SK-N-SH (cell line): ENCODE measurements at regions not wholly inside any gene's neighbourhood (a gene's known extent, or its start where the extent isn't known, plus 50 kb on each side); places are given as distances from the start of the nearest gene placed in this dataset.

ENCODE experiments used
- CTCF ChIA-PET: fragments of 300-600, 350-600 bp; formaldehyde crosslinking; extraction: SDS; loops from one replicate; lab custom pipeline; 2021; lab: Yijun Ruan, JAX
- POLR2A ChIA-PET: fragments of 350-600 bp; sonication (Branson Sonifier 250); formaldehyde crosslinking; extraction: SDS; loops from one replicate; lab custom pipeline; 2020; ENCODE audit warnings: antibody characterized with exemption, inconsistent platforms; lab: Yijun Ruan, JAX
- DNase-seq: peaks from one replicate; pipeline ENCODE4 v3.0.0; 2012
- H2AFZ ChIP-seq: fragments of 200-600 bp; sonication (generic); 2 replicates; pipeline ENCODE4 v1.8.1; 2016; ENCODE audit warnings: antibody characterized with exemption, mild to moderate bottlenecking, low read depth
- H3F3A ChIP-seq: fragments of 200-600 bp; sonication (generic); replicated peaks from 2 replicates; pipeline ENCODE3; 2016; ENCODE audit warnings: antibody characterized with exemption, mild to moderate bottlenecking; ENCODE audit not compliant: insufficient read depth
- H3K27ac ChIP-seq, 2 experiments: fragments of 200-500 bp in 1 of 2; fragments of 200-600 bp in 1 of 2; sonication (Bioruptor generic) in 1 of 2; sonication (generic), shearing (Covaris generic) in 1 of 2; 2 replicates each; pipeline versions ENCODE4 v1.5.1 to v1.6.1; 2014 to 2016; ENCODE audit warnings: low read depth in 2 of 2, inconsistent platforms in 1 of 2, low read length in 1 of 2, mild to moderate bottlenecking in 1 of 2, mixed read lengths in 1 of 2
- H3K27me3 ChIP-seq: fragments of 200-600 bp; sonication (generic), shearing (Covaris generic); 2 replicates; pipeline ENCODE4 v1.6.1; 2016; ENCODE audit warnings: mixed run types; ENCODE audit not compliant: insufficient read depth
- H3K36me3 ChIP-seq, 2 experiments: fragments of 200-500 bp in 1 of 2; fragments of 200-600 bp in 1 of 2; sonication (Bioruptor generic) in 1 of 2; sonication (generic) in 1 of 2; replicated peaks in 1 of 2; 2 replicates each; pipeline versions ENCODE3 to v1.5.1; 2014 to 2016; ENCODE audit warnings: low read length in 1 of 2, mild to moderate bottlenecking in 1 of 2; ENCODE audit not compliant: insufficient read depth in 2 of 2, control insufficient read depth in 1 of 2
- H3K4me1 ChIP-seq, 2 experiments: fragments of 200-500 bp in 1 of 2; fragments of 200-600 bp in 1 of 2; sonication (Bioruptor generic) in 1 of 2; sonication (generic), shearing (Covaris generic) in 1 of 2; 2 replicates each; pipeline versions ENCODE4 v1.5.1 to v1.6.1; 2014 to 2016; ENCODE audit warnings: low read depth in 1 of 2, low read length in 1 of 2, mixed run types in 1 of 2; ENCODE audit not compliant: insufficient read depth in 2 of 2, control insufficient read depth in 1 of 2
- H3K4me2 ChIP-seq: fragments of 200-600 bp; sonication (generic), shearing (Covaris generic); 2 replicates; pipeline ENCODE4 v1.6.1; 2017; ENCODE audit warnings: mixed run types
- H3K4me3 ChIP-seq, 2 experiments: fragments of 200-500 bp in 1 of 2; fragments of 200-600 bp in 1 of 2; sonication (Bioruptor generic) in 1 of 2; sonication (generic), shearing (Covaris generic) in 1 of 2; 2 replicates each; pipeline versions ENCODE4 v1.5.1 to v1.8.1; 2014 to 2016; ENCODE audit warnings: low read depth in 2 of 2, inconsistent platforms in 1 of 2, low read length in 1 of 2, mild to moderate bottlenecking in 1 of 2, mixed read lengths in 1 of 2, moderate library complexity in 1 of 2
- H3K79me2 ChIP-seq: fragments of 200-600 bp; sonication (generic); 2 replicates; pipeline ENCODE4 v1.8.1; 2017; ENCODE audit warnings: mild to moderate bottlenecking; ENCODE audit not compliant: insufficient read depth
- H3K9ac ChIP-seq: fragments of 200-600 bp; sonication (generic); 2 replicates; pipeline ENCODE4 v1.6.1; 2017; ENCODE audit warnings: mixed run types
- H3K9me2 ChIP-seq: fragments of 200-600 bp; sonication (generic); 2 replicates; pipeline ENCODE4 v1.6.1; 2017; ENCODE audit warnings: mixed run types
- H3K9me3 ChIP-seq: fragments of 200-600 bp; sonication (generic); 2 replicates; pipeline ENCODE4 v1.6.1; 2017; ENCODE audit warnings: mixed run types, mild to moderate bottlenecking, moderate library complexity
- H4K20me1 ChIP-seq: fragments of 200-600 bp; sonication (generic); 2 replicates; pipeline ENCODE4 v1.6.1; 2017; ENCODE audit warnings: mild to moderate bottlenecking, mixed run types; ENCODE audit not compliant: insufficient read depth
- CHD2 ChIP-seq: fragments of 150-350 bp; IDR thresholded peaks from 2 replicates; pipeline ENCODE4 v1.6.1; 2018; ENCODE audit warnings: low read length; ENCODE audit not compliant: partially characterized antibody
- ELF1 ChIP-seq: IDR thresholded peaks from 2 replicates; pipeline ENCODE4 v1.4.0; 2012
- EZH2phosphoT487 ChIP-seq: fragments of 200-600 bp; sonication (generic); IDR thresholded peaks from 2 replicates; pipeline ENCODE4 v1.6.1; 2017; ENCODE audit warnings: low read depth, mixed run types, mild to moderate bottlenecking, antibody characterized with exemption, moderate library complexity, borderline replicate concordance
- FOSL2 ChIP-seq: IDR thresholded peaks from 2 replicates; pipeline ENCODE4 v1.4.0; 2012; ENCODE audit warnings: low read depth, mild to moderate bottlenecking, moderate library complexity, borderline replicate concordance
- FOXM1 ChIP-seq: IDR thresholded peaks from 2 replicates; pipeline ENCODE4 v1.4.0; 2012; ENCODE audit warnings: low read depth, mild to moderate bottlenecking
- GABPA ChIP-seq: IDR thresholded peaks from 2 replicates; pipeline ENCODE4 v1.4.0; 2012; ENCODE audit warnings: low read depth, mild to moderate bottlenecking
- GATA2 ChIP-seq: sonication (generic); formaldehyde crosslinking; IDR thresholded peaks from 2 replicates; pipeline ENCODE4 v1.5.0; 2020; ENCODE audit warnings: mild to moderate bottlenecking, missing genetic modification reagents
- JUND ChIP-seq: IDR thresholded peaks from 2 replicates; pipeline ENCODE4 v1.4.0; 2012
- MEF2A ChIP-seq: IDR thresholded peaks from 2 replicates; pipeline ENCODE4 v1.4.0; 2012; ENCODE audit warnings: low read depth, borderline replicate concordance
- NFIC ChIP-seq: IDR thresholded peaks from 2 replicates; pipeline ENCODE4 v1.4.0; 2012; ENCODE audit warnings: borderline replicate concordance
- POLR2AphosphoS5 ChIP-seq: IDR thresholded peaks from 2 replicates; pipeline ENCODE4 v1.6.1; 2012; ENCODE audit warnings: low read depth, low read length
- RAD21 ChIP-seq: IDR thresholded peaks from 2 replicates; pipeline ENCODE4 v1.6.1; 2012; ENCODE audit warnings: mild to moderate bottlenecking, low read length
- RCOR1 ChIP-seq: fragments of 150-350 bp; IDR thresholded peaks from 2 replicates; pipeline ENCODE4 v1.6.1; 2017; ENCODE audit warnings: antibody characterized with exemption, low read length
- RFX5 ChIP-seq: IDR thresholded peaks from 2 replicates; pipeline ENCODE4 v1.6.1; 2012; ENCODE audit warnings: mild to moderate bottlenecking, improper control_type of control experiment, low read length
- RXRA ChIP-seq: IDR thresholded peaks from 2 replicates; pipeline ENCODE4 v1.4.0; 2012; ENCODE audit warnings: low read depth, mild to moderate bottlenecking, borderline replicate concordance
- SIN3A ChIP-seq: IDR thresholded peaks from 2 replicates; pipeline ENCODE4 v1.6.1; 2012; ENCODE audit warnings: low read depth, mild to moderate bottlenecking, low read length, moderate library complexity, borderline replicate concordance
- SMC3 ChIP-seq: IDR thresholded peaks from 2 replicates; pipeline ENCODE4 v1.6.1; 2012; ENCODE audit warnings: low read depth, low read length, improper control_type of control experiment
- TAF1 ChIP-seq: IDR thresholded peaks from 2 replicates; pipeline ENCODE4 v1.6.1; 2012; ENCODE audit warnings: low read depth, mild to moderate bottlenecking, low read length, moderate library complexity, borderline replicate concordance
- TEAD4 ChIP-seq: IDR thresholded peaks from 2 replicates; pipeline ENCODE4 v1.4.0; 2012; ENCODE audit warnings: mild to moderate bottlenecking, borderline replicate concordance; ENCODE audit not compliant: insufficient read depth
- WGBS: methylation state at CpG from one replicate; pipeline ENCODE4 v1.1.6; 2017; ENCODE audit warnings: low lambda C conversion rate; 5-methylcytosine and 5-hydroxymethylcytosine counted together
- TF ChIP-seq, protein P1 (sequence below): IDR thresholded peaks from 2 replicates; pipeline ENCODE4 v1.4.0; 2012; ENCODE audit warnings: low read depth, borderline replicate concordance
- TF ChIP-seq, protein P2 (sequence below): IDR thresholded peaks from 2 replicates; pipeline ENCODE4 v1.4.0; 2012; ENCODE audit warnings: low read depth, borderline replicate concordance
- TF ChIP-seq, protein P3 (sequence below): fragments of 200-600 bp; sonication (generic); IDR thresholded peaks from 2 replicates; pipeline ENCODE4 v1.6.1; 2017; ENCODE audit warnings: antibody characterized with exemption, mild to moderate bottlenecking, moderate library complexity
- TF ChIP-seq, protein P4 (sequence below): IDR thresholded peaks from 2 replicates; pipeline ENCODE4; 2012

DNA sequence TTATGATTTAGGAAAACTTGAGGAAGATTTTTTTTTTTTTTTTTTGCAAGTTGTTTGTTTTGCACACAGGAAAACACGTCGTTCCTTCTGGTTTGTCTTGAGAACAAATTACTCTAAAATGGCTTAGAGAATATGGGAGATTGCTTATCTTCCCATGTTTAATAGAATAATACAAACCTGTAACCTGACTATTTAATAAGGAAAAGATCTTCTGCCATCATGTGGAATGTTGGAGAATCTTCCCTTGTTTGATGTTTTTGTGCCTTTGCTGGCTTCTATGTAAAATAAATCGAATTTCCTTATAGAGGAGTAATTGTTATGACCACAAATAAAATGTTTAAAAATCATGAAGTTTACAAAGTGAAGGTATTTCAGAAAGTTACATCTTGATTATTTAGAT is 818.8 kb downstream of the GATA3 start (continued):
- no peak for TF ChIP-seq CHD2
- TF ChIP-seq GATA2 (CRISPR knock-in tag) = peak; percentile 65
- no peak for TF ChIP-seq FOSL2
- no peak for TF ChIP-seq RFX5
- no peak for TF ChIP-seq RXRA
- TF ChIP-seq, protein P1, sequence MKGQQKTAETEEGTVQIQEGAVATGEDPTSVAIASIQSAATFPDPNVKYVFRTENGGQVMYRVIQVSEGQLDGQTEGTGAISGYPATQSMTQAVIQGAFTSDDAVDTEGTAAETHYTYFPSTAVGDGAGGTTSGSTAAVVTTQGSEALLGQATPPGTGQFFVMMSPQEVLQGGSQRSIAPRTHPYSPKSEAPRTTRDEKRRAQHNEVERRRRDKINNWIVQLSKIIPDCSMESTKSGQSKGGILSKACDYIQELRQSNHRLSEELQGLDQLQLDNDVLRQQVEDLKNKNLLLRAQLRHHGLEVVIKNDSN = no peak
- TF ChIP-seq, protein P2, sequence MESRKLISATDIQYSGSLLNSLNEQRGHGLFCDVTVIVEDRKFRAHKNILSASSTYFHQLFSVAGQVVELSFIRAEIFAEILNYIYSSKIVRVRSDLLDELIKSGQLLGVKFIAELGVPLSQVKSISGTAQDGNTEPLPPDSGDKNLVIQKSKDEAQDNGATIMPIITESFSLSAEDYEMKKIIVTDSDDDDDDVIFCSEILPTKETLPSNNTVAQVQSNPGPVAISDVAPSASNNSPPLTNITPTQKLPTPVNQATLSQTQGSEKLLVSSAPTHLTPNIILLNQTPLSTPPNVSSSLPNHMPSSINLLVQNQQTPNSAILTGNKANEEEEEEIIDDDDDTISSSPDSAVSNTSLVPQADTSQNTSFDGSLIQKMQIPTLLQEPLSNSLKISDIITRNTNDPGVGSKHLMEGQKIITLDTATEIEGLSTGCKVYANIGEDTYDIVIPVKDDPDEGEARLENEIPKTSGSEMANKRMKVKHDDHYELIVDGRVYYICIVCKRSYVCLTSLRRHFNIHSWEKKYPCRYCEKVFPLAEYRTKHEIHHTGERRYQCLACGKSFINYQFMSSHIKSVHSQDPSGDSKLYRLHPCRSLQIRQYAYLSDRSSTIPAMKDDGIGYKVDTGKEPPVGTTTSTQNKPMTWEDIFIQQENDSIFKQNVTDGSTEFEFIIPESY = no peak
- TF ChIP-seq NFIC = no peak
- no peak for TF ChIP-seq GABPA
- TF ChIP-seq, protein P3, sequence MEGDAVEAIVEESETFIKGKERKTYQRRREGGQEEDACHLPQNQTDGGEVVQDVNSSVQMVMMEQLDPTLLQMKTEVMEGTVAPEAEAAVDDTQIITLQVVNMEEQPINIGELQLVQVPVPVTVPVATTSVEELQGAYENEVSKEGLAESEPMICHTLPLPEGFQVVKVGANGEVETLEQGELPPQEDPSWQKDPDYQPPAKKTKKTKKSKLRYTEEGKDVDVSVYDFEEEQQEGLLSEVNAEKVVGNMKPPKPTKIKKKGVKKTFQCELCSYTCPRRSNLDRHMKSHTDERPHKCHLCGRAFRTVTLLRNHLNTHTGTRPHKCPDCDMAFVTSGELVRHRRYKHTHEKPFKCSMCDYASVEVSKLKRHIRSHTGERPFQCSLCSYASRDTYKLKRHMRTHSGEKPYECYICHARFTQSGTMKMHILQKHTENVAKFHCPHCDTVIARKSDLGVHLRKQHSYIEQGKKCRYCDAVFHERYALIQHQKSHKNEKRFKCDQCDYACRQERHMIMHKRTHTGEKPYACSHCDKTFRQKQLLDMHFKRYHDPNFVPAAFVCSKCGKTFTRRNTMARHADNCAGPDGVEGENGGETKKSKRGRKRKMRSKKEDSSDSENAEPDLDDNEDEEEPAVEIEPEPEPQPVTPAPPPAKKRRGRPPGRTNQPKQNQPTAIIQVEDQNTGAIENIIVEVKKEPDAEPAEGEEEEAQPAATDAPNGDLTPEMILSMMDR = peak; percentile 46
- no peak for TF ChIP-seq TAF1
- peak; percentile 85 for TF ChIP-seq RAD21

DNA sequence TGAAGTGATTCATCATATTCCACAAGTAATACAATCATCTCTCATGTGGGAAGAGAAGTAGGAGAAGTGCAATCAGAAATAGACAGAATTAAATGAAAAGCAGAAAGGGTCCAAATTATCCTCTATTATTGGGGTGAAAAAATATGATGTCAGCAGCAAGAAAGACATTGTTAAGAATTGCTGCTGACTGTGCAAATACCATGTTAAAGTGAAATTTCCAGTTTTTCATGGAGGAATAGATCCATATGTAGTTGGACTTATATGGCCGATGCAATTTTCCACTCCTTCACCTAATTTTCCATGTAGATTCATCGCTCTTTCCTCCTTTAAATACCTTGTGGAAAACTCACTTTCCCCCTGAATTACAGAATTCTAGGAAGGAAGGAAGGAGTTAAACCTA is 819.8 kb downstream of the GATA3 start:
- TF ChIP-seq RAD21 (no peak), MEF2A (no peak), RCOR1 (no peak), SMC3 (no peak), SIN3A (no peak), POLR2AphosphoS5 (no peak), CHD2 (no peak), FOXM1 (no peak), JUND (no peak), ELF1 (no peak), EZH2phosphoT487 (no peak), TEAD4 (no peak)
- TF ChIP-seq, protein P4, sequence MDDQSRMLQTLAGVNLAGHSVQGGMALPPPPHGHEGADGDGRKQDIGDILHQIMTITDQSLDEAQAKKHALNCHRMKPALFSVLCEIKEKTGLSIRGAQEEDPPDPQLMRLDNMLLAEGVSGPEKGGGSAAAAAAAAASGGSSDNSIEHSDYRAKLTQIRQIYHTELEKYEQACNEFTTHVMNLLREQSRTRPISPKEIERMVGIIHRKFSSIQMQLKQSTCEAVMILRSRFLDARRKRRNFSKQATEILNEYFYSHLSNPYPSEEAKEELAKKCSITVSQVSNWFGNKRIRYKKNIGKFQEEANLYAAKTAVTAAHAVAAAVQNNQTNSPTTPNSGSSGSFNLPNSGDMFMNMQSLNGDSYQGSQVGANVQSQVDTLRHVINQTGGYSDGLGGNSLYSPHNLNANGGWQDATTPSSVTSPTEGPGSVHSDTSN = no peak
- Histone ChIP-seq H3K9me2 (no peaks in the 10 kb centered on the region), H3K9ac (no peak overlapping the region), H3F3A (no peaks in the 10 kb centered on the region), H3K36me3 (no peaks in the 10 kb centered on the region), H3K27ac (no peak overlapping the region), H3K9me3 (no peaks in the 10 kb centered on the region), H3K4me2 (no peak overlapping the region), H3K27me3 (no peaks in the 10 kb centered on the region), H3K79me2 (no peaks in the 10 kb centered on the region), H3K4me1 (peaks cover 0 to 4% of the 10 kb centered on the region in 2 experiments; a peak in 2 of 4 replicates), H2AFZ (no peak overlapping the region), H4K20me1 (no peaks in the 10 kb centered on the region), H3K4me3 (no peak overlapping the region)
- CTCF ChIA-PET = interaction anchor here (1.1 to 1.2 kb wide), 2 partner anchors 814 to 821 kb away, joined by 4 to 9 read pairs; no protein-coding TSS in a partner anchor
- WGBS = 83% methylated on average over 2 of the region's 2 CpGs
- POLR2A ChIA-PET = no interaction called here
- no peak for DNase-seq
